Lower lobe of right lung (tissue), 2 donors: ENCODE measurements at regions not wholly inside any gene's neighbourhood (a gene's known extent, or its start where the extent isn't known, plus 50 kb on each side); places are given as distances from the start of the nearest gene placed in this dataset.

Experiments used
- ATAC-seq, 2 donors: fragments of 200-7000 bp; cut with Tn5 transposase; one replicate each; pipeline ENCODE4 v1.9.1; 2020 to 2022; ENCODE audit warnings: mild to moderate bottlenecking in 2 of 2, moderate library complexity in 2 of 2
- DNase-seq: peaks from one replicate; pipeline ENCODE4 v3.0.0-alpha.2; 2020
- H3K27ac ChIP-seq: fragments of 200-600 bp; one replicate; pipeline ENCODE4 v1.8.0; 2022
- H3K27me3 ChIP-seq: fragments of 200-600 bp; one replicate; pipeline ENCODE4 v1.8.0; 2022; ENCODE audit warnings: low read depth
- H3K36me3 ChIP-seq: fragments of 200-600 bp; one replicate; pipeline ENCODE4 v1.8.0; 2022; ENCODE audit warnings: mild to moderate bottlenecking
- H3K4me1 ChIP-seq: fragments of 200-600 bp; one replicate; pipeline ENCODE4 v1.8.0; 2022
- H3K4me3 ChIP-seq: fragments of 200-600 bp; one replicate; pipeline ENCODE4 v1.8.0; 2022; ENCODE audit warnings: mild to moderate bottlenecking
- H3K9me3 ChIP-seq: fragments of 200-600 bp; one replicate; pipeline ENCODE4 v1.8.0; 2022
- CTCF ChIP-seq: fragments of 200-600 bp; IDR thresholded peaks from one replicate; pipeline ENCODE4 v1.8.0; 2022; ENCODE audit warnings: antibody characterized with exemption, mild to moderate bottlenecking
- intact Hi-C: fragments of 100-400 bp; cut with DNase I; formaldehyde crosslinking; loops from one replicate; pipeline ENCODE4 v1.11.0; 2022
- donor health status: DM: no; HTN: yes; CAD: no; lungs with severe emphysema.

GRCh38 chr6:114537977-114538376 lies 195.2 kb upstream of the HS3ST5 start:
- H3K27me3 ChIP-seq: no peaks in the 10 kb centered on the region
- H3K9me3 ChIP-seq: no peaks in the 10 kb centered on the region
- no peak overlapping the region for H3K27ac ChIP-seq
- intact Hi-C loops: no loop called here
- H3K4me1 ChIP-seq: no peaks in the 10 kb centered on the region
- TF ChIP-seq CTCF: no peak
- no peak for ATAC-seq
- H3K4me3 ChIP-seq: no peak overlapping the region
- DNase-seq: no peak
- no peaks in the 10 kb centered on the region for H3K36me3 ChIP-seq

GRCh38 chr6:114534813-114535212 lies 192.0 kb upstream of the HS3ST5 start:
- Histone ChIP-seq H3K27me3 (no peaks in the 10 kb centered on the region), H3K9me3 (no peaks in the 10 kb centered on the region), H3K4me1 (no peaks in the 10 kb centered on the region), H3K4me3 (no peak overlapping the region), H3K36me3 (no peaks in the 10 kb centered on the region), H3K27ac (no peak overlapping the region)
- no peak for TF ChIP-seq CTCF
- intact Hi-C loops: no loop called here
- ATAC-seq (no peak), DNase-seq (no peak)

- ATAC-seq (no peak), DNase-seq (no peak)
- H3K27me3 ChIP-seq: no peaks in the 10 kb centered on the region
- no peaks in the 10 kb centered on the region for H3K9me3 ChIP-seq
- no peaks in the 10 kb centered on the region for H3K4me1 ChIP-seq
- no peaks in the 10 kb centered on the region for H3K36me3 ChIP-seq
- H3K4me3 ChIP-seq: no peak overlapping the region
- no peak for TF ChIP-seq CTCF
- intact Hi-C loops: no loop called here
- H3K27ac ChIP-seq: no peak overlapping the region
Observed at GRCh38 chr6:114524081-114524480, 181.3 kb upstream of the HS3ST5 start.

GRCh38 chr6:114523508-114523907 lies 180.7 kb upstream of the HS3ST5 start:
- Histone ChIP-seq H3K27ac (no peak overlapping the region), H3K4me1 (no peaks in the 10 kb centered on the region), H3K4me3 (no peak overlapping the region), H3K27me3 (no peaks in the 10 kb centered on the region), H3K9me3 (no peaks in the 10 kb centered on the region), H3K36me3 (no peaks in the 10 kb centered on the region)
- no peak for TF ChIP-seq CTCF
- DNase-seq: no peak
- intact Hi-C loops: no loop called here
- no peak for ATAC-seq

GRCh38 chr6:114521926-114522325 lies 179.1 kb upstream of the HS3ST5 start:
- Histone ChIP-seq H3K27ac (no peak overlapping the region), H3K9me3 (no peaks in the 10 kb centered on the region), H3K4me1 (no peaks in the 10 kb centered on the region), H3K27me3 (no peaks in the 10 kb centered on the region), H3K4me3 (no peak overlapping the region), H3K36me3 (no peaks in the 10 kb centered on the region)
- DNase-seq: no peak
- intact Hi-C loops: no loop called here
- no peak for ATAC-seq
- TF ChIP-seq CTCF: no peak

- no peaks in the 10 kb centered on the region for H3K9me3 ChIP-seq
- no peaks in the 10 kb centered on the region for H3K36me3 ChIP-seq
- intact Hi-C loops: no loop called here
- DNase-seq (no peak), ATAC-seq (no peak)
- no peak overlapping the region for H3K4me3 ChIP-seq
- H3K4me1 ChIP-seq: no peaks in the 10 kb centered on the region
- H3K27me3 ChIP-seq: no peaks in the 10 kb centered on the region
- no peak for TF ChIP-seq CTCF
- no peak overlapping the region for H3K27ac ChIP-seq
Observed at GRCh38 chr6:114520976-114521375, 178.2 kb upstream of the HS3ST5 start.
